A549 (cell line): ENCODE measurements at regions not wholly inside any gene's neighbourhood (a gene's known extent, or its start where the extent isn't known, plus 50 kb on each side); places are given as distances from the start of the nearest gene placed in this dataset.
A peak's percentile ranks its signal among the peaks of the same experiment; 100 is the strongest.

ENCODE experiments used
- ATAC-seq, 2 experiments: fragments of 200-7000 bp in 1 of 2; fragments of >200 bp in 1 of 2; cut with Nextera tagmentation in 1 of 2; cut with Tn5 transposase in 1 of 2; 3 replicates each; pipeline versions ENCODE4 v1.8.0 to v1.9.1; 2018 to 2020; ENCODE audit warnings: mild to moderate bottlenecking in 1 of 2, moderate library complexity in 1 of 2
- CTCF ChIA-PET: fragments of 300-600 bp; sonication (Branson Sonifier 250); formaldehyde crosslinking; extraction: SDS; loops from one replicate; lab custom pipeline; 2021; ENCODE audit warnings: antibody characterized with exemption, inconsistent platforms; lab: Yijun Ruan, JAX
- POLR2A ChIA-PET: fragments of 350-600 bp; formaldehyde crosslinking; extraction: SDS; loops from one replicate; lab custom pipeline; 2021; ENCODE audit warnings: antibody characterized with exemption, inconsistent platforms; lab: Yijun Ruan, JAX
- DNase-seq, 2 experiments: peaks; one replicate each; pipeline versions ENCODE4 v3.0.0 to v3.0.0-alpha.2; 2011 to 2016; ENCODE audit warnings: low read depth in 1 of 2, low spot score in 1 of 2
- FAIRE-seq: peaks from 2 replicates; lab custom pipeline; 2011; peaks lifted over from hg19 to GRCh38; lab: Jason Lieb, UNC
- H3K27ac ChIP-seq, 2 experiments: fragments of >200 bp; sonication (Bioruptor Twin); formaldehyde crosslinking; 3 replicates each; pipeline ENCODE4 v1.5.1; 2016 to 2017
- H3K4me1 ChIP-seq: fragments of >200 bp; sonication (Bioruptor Twin); formaldehyde crosslinking; 3 replicates; pipeline ENCODE4 v1.6.1; 2016
- H3K4me2 ChIP-seq: fragments of >200 bp; sonication (Bioruptor Twin); formaldehyde crosslinking; 3 replicates; pipeline ENCODE4 v1.6.1; 2016
- H3K4me3 ChIP-seq: fragments of >200 bp; sonication (Bioruptor Twin); formaldehyde crosslinking; 3 replicates; pipeline ENCODE4 v1.5.1; 2016
- H3K9me3 ChIP-seq: fragments of >200 bp; sonication (Bioruptor Twin); formaldehyde crosslinking; 3 replicates; pipeline ENCODE4 v1.6.1; 2016
- CBX2 ChIP-seq: fragments of 200-600 bp; sonication (generic); IDR thresholded peaks from 2 replicates; pipeline ENCODE4 v1.6.1; 2016; ENCODE audit warnings: low read depth, mild to moderate bottlenecking, borderline replicate concordance
- CHD2 ChIP-seq: fragments of 150-350 bp; IDR thresholded peaks from 2 replicates; pipeline ENCODE4 v1.6.1; 2014; ENCODE audit warnings: low read length; ENCODE audit not compliant: partially characterized antibody
- CHD4 ChIP-seq: fragments of 200-600 bp; sonication (generic); IDR thresholded peaks from 2 replicates; pipeline ENCODE4 v1.6.1; 2016; ENCODE audit warnings: antibody characterized with exemption, mild to moderate bottlenecking, borderline replicate concordance
- E2F6 ChIP-seq: IDR thresholded peaks from 2 replicates; pipeline ENCODE4 v1.6.1; 2012; ENCODE audit warnings: low read depth, borderline replicate concordance
- EHMT2 ChIP-seq: fragments of 200-600 bp; sonication (generic); IDR thresholded peaks from 2 replicates; pipeline ENCODE4 v1.6.1; 2016; ENCODE audit warnings: antibody characterized with exemption, low read depth, mild to moderate bottlenecking, moderate library complexity
- HEYL ChIP-seq: fragments of 250-450 bp; sonication (Bioruptor Pico); IDR thresholded peaks from 2 replicates; pipeline ENCODE4 v1.8.0; 2021; ENCODE audit warnings: mild to moderate bottlenecking, moderate library complexity
- HOXB13 ChIP-seq: fragments of 250-450 bp; sonication (Bioruptor Pico); IDR thresholded peaks from 2 replicates; pipeline ENCODE4 v1.5.0; 2020; ENCODE audit warnings: low read depth, mild to moderate bottlenecking, moderate library complexity
- JUN ChIP-seq, 2 experiments: fragments of >200 bp; sonication (Bioruptor Twin); formaldehyde crosslinking; IDR thresholded peaks; 2 replicates in 1 of 2; 3 replicates in 1 of 2; pipeline ENCODE4 v1.6.1; 2016 to 2017
- JUNB ChIP-seq: fragments of >200 bp; sonication (Bioruptor Twin); formaldehyde crosslinking; IDR thresholded peaks from 2 replicates; pipeline ENCODE4 v1.6.1; 2016
- MAFK ChIP-seq: fragments of 450-650 bp; IDR thresholded peaks from 2 replicates; pipeline ENCODE4 v1.6.1; 2014; ENCODE audit not compliant: partially characterized antibody
- NR3C1 ChIP-seq: fragments of >200 bp; sonication (Bioruptor Twin); formaldehyde crosslinking; IDR thresholded peaks from 3 replicates; pipeline ENCODE4 v1.6.1; 2017
- PBX3 ChIP-seq: IDR thresholded peaks from 2 replicates; pipeline ENCODE4 v1.6.1; 2012
- POLR2A ChIP-seq: IDR thresholded peaks from 2 replicates; pipeline ENCODE4 v1.6.1; 2012; ENCODE audit warnings: mild to moderate bottlenecking, low read length
- RAD21 ChIP-seq, 2 experiments: fragments of >200 bp in 1 of 2; sonication (Bioruptor Twin) in 1 of 2; formaldehyde crosslinking in 1 of 2; IDR thresholded peaks in 1 of 2; conservative IDR thresholded peaks in 1 of 2; 2 replicates in 1 of 2; 3 replicates in 1 of 2; pipeline ENCODE4 v1.6.1; 2012 to 2018; ENCODE audit warnings: inconsistent platforms in 1 of 2
- RARB ChIP-seq: fragments of 250-450 bp; sonication (Bioruptor Pico); IDR thresholded peaks from 2 replicates; pipeline ENCODE4 v1.8.0; 2021; ENCODE audit warnings: mild to moderate bottlenecking, moderate library complexity
- REST ChIP-seq: fragments of 200-600 bp; sonication (generic); IDR thresholded peaks from 2 replicates; pipeline ENCODE4 v1.6.1; 2016; ENCODE audit warnings: antibody characterized with exemption, mild to moderate bottlenecking, moderate library complexity
- RFX5 ChIP-seq: fragments of 450-650 bp; IDR thresholded peaks from 2 replicates; pipeline ENCODE4 v1.7.1; 2014; ENCODE audit warnings: antibody characterized with exemption, mild to moderate bottlenecking, moderate library complexity
- SMC3 ChIP-seq: fragments of >200 bp; sonication (Bioruptor Twin); formaldehyde crosslinking; IDR thresholded peaks from 3 replicates; pipeline ENCODE4 v1.6.1; 2018; ENCODE audit warnings: inconsistent platforms
- TFCP2L1 ChIP-seq: fragments of 250-450 bp; sonication (Bioruptor Pico); IDR thresholded peaks from 2 replicates; pipeline ENCODE4 v1.5.0; 2021; ENCODE audit warnings: mild to moderate bottlenecking
- ZFP36 ChIP-seq: fragments of 450-650 bp; IDR thresholded peaks from 2 replicates; pipeline ENCODE4 v1.6.1; 2014; ENCODE audit warnings: borderline replicate concordance; ENCODE audit not compliant: partially characterized antibody
- WGBS: methylation state at CpG from one replicate; pipeline ENCODE4 v1.1.6; 2017; ENCODE audit errors: missing lambda C conversion rate; 5-methylcytosine and 5-hydroxymethylcytosine counted together
- TF ChIP-seq, protein P1 (sequence below): fragments of 450-650 bp; IDR thresholded peaks from 2 replicates; pipeline ENCODE4 v1.6.1; 2014; ENCODE audit warnings: antibody characterized with exemption

GRCh38 chr11:42055606-42056005 lies 596.2 kb upstream of the LRRC4C start:
- WGBS = 0% methylated on average over 1 of the region's 1 CpG
- TF ChIP-seq HEYL (CRISPR knock-in tag) (no peak), RAD21 (conservative IDR thresholded peaks at IDR 0.05 in 1 of 2, IDR thresholded peaks at IDR 0.05 in 1 of 2) (no peak), CHD4 (no peak), JUNB (no peak), REST (no peak), JUN (IDR thresholded peaks at IDR 0.05) (no peak), EHMT2 (no peak), HOXB13 (CRISPR knock-in tag) (no peak)
- TF ChIP-seq, protein P1, sequence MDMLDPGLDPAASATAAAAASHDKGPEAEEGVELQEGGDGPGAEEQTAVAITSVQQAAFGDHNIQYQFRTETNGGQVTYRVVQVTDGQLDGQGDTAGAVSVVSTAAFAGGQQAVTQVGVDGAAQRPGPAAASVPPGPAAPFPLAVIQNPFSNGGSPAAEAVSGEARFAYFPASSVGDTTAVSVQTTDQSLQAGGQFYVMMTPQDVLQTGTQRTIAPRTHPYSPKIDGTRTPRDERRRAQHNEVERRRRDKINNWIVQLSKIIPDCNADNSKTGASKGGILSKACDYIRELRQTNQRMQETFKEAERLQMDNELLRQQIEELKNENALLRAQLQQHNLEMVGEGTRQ = no peak
- ChIA-PET CTCF (no interaction called here), POLR2A (no interaction called here)
- FAIRE-seq (no peak), DNase-seq (no peak), ATAC-seq (no peak)
- Histone ChIP-seq H3K9me3 (0 out of 3 replicates have a peak, but pooled peaks cover 2% of the 10 kb centered on the region), H3K4me2 (no peak overlapping the region), H3K4me3 (no peak overlapping the region), H3K27ac (no peak overlapping the region), H3K4me1 (no peaks in the 10 kb centered on the region)

DNA sequence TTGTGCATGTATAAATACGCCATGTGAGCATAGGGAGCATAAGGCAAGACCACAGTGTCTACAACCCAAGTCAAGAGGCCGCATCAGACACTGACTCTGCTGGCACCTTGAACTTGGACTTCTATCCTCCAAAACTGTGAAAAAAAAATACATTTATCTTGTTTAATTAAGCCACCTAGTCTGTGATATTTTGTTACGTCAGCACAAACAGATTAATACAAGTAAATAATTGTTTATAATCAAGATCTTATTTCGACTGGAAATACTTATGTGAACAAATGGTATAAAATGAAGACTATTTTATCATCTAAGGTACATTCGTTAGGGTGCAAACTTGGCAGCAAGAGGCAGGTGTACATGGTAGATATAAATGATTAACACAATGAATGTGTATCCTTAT lies 599.3 kb upstream of the LRRC4C start:
- Histone ChIP-seq H3K4me3 (no peak overlapping the region), H3K4me2 (no peak overlapping the region), H3K4me1 (no peaks in the 10 kb centered on the region), H3K27ac (no peak overlapping the region), H3K9me3 (0 out of 3 replicates have a peak, but pooled peaks cover 2% of the 10 kb centered on the region)
- FAIRE-seq = no peak
- no peak for ATAC-seq
- CTCF ChIA-PET = no interaction called here
- POLR2A ChIA-PET = no interaction called here
- TF ChIP-seq MAFK (peak; percentile 72), CHD2 (no peak)
- 10% methylated on average over 5 of the region's 5 CpGs for WGBS
- DNase-seq = no peak

DNA sequence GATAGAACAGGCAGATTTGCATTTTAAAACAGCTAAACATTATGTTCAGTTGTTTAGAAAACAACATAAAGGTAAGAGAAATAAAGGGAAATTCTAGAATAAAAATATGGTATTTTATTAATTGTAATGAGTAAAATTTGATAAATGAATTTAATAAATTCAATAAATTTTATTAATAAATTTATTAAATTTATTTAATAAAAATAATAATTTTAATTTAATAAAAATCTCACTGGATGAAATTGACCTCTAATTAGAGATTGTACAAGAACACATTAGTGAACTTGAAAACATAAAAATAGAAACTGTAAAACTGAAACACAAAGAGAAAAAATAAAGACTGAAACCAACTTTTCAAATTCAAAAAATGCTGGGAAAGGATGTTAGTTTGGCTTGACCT lies 605.7 kb upstream of the LRRC4C start:
- POLR2A ChIA-PET = no interaction called here
- TF ChIP-seq HOXB13 (CRISPR knock-in tag) (no peak), REST (no peak), RARB (CRISPR knock-in tag) (no peak), TFCP2L1 (CRISPR knock-in tag) (no peak), ZFP36 (no peak), RFX5 (no peak), SMC3 (no peak), NR3C1 (no peak), PBX3 (no peak), POLR2A (no peak), RAD21 (conservative IDR thresholded peaks at IDR 0.05 in 1 of 2, IDR thresholded peaks at IDR 0.05 in 1 of 2) (no peak), HEYL (CRISPR knock-in tag) (no peak), E2F6 (no peak), CBX2 (no peak)
- ATAC-seq (no peak), DNase-seq (no peak), FAIRE-seq (no peak)
- no peaks in the 10 kb centered on the region for H3K4me1 ChIP-seq
- no peaks in the 10 kb centered on the region for H3K9me3 ChIP-seq
- no peak overlapping the region for H3K27ac ChIP-seq
- H3K4me3 ChIP-seq = no peak overlapping the region
- CTCF ChIA-PET = no interaction called here
- H3K4me2 ChIP-seq = no peak overlapping the region
